ENCODE measurements at regions not wholly inside any gene's neighbourhood (a gene's known extent, or its start where the extent isn't known, plus 50 kb on each side); places are given as distances from the start of the nearest gene placed in this dataset.

GRCh38 chr1:172907834-172908326 is 142.9 kb downstream of the TNFSF18 start:
- H3K9me3 Mint-ChIP-seq = peaks cover 29% of the 10 kb centered on the region
- DNase-seq (ENCODE audit: low spot score) (no peak), ATAC-seq (no peak)
- TF ChIP-seq TCF7 (CRISPR knock-in tag; IDR thresholded peaks at IDR 0.05; ENCODE audit: low read depth) (no peak), ESRRA (CRISPR knock-in tag; IDR thresholded peaks at IDR 0.05; ENCODE audit: borderline replicate concordance) (no peak), CREM (CRISPR knock-in tag; IDR thresholded peaks at IDR 0.05) (no peak)
- TF ChIP-seq, protein P1, sequence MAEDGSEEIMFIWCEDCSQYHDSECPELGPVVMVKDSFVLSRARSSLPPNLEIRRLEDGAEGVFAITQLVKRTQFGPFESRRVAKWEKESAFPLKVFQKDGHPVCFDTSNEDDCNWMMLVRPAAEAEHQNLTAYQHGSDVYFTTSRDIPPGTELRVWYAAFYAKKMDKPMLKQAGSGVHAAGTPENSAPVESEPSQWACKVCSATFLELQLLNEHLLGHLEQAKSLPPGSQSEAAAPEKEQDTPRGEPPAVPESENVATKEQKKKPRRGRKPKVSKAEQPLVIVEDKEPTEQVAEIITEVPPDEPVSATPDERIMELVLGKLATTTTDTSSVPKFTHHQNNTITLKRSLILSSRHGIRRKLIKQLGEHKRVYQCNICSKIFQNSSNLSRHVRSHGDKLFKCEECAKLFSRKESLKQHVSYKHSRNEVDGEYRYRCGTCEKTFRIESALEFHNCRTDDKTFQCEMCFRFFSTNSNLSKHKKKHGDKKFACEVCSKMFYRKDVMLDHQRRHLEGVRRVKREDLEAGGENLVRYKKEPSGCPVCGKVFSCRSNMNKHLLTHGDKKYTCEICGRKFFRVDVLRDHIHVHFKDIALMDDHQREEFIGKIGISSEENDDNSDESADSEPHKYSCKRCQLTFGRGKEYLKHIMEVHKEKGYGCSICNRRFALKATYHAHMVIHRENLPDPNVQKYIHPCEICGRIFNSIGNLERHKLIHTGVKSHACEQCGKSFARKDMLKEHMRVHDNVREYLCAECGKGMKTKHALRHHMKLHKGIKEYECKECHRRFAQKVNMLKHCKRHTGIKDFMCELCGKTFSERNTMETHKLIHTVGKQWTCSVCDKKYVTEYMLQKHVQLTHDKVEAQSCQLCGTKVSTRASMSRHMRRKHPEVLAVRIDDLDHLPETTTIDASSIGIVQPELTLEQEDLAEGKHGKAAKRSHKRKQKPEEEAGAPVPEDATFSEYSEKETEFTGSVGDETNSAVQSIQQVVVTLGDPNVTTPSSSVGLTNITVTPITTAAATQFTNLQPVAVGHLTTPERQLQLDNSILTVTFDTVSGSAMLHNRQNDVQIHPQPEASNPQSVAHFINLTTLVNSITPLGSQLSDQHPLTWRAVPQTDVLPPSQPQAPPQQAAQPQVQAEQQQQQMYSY (CRISPR knock-in tag; IDR thresholded peaks at IDR 0.05) = no peak
- ChIA-PET CTCF (no interaction called here), POLR2A (no interaction called here)
- H3K36me3 Mint-ChIP-seq = peaks cover 16% of the 10 kb centered on the region
- H3K27ac Mint-ChIP-seq = no peak overlapping the region
- peaks cover 7% of the 10 kb centered on the region; the same call in 1 of the 2 replicates for H3K4me1 Mint-ChIP-seq
- H3K4me3 Mint-ChIP-seq = no peak overlapping the region
- H3K27me3 Mint-ChIP-seq (ENCODE audit: low read depth) = no peaks in the 10 kb centered on the region

- no peak for DNase-seq (ENCODE audit: low spot score)
- peaks cover 25% of the 10 kb centered on the region for H3K36me3 Mint-ChIP-seq
- H3K9me3 Mint-ChIP-seq = peaks cover 44% of the 10 kb centered on the region
- ChIA-PET POLR2A (no interaction called here), CTCF (no interaction called here)
- H3K4me1 Mint-ChIP-seq = peaks cover 9% of the 10 kb centered on the region; the same call in 1 of the 2 replicates
- H3K27ac Mint-ChIP-seq = no peak overlapping the region
- peak; percentile 32; the same call in 1 of the 2 replicates for ATAC-seq
- no peaks in the 10 kb centered on the region; the same call in none of the 2 replicates for H3K27me3 Mint-ChIP-seq (ENCODE audit: low read depth)
- no peak overlapping the region for H3K4me3 Mint-ChIP-seq
- TF ChIP-seq STAT6 (CRISPR knock-in tag; conservative IDR thresholded peaks at IDR 0.05; ENCODE audit: low read depth) (no peak), ZBTB21 (CRISPR knock-in tag; IDR thresholded peaks at IDR 0.05; ENCODE audit: borderline replicate concordance) (no peak), ZNF532 (CRISPR knock-in tag; IDR thresholded peaks at IDR 0.05; ENCODE audit: borderline replicate concordance) (no peak), ZBTB43 (CRISPR knock-in tag; IDR thresholded peaks at IDR 0.05) (no peak), SMAD3 (CRISPR knock-in tag; IDR thresholded peaks at IDR 0.05; ENCODE audit: borderline replicate concordance) (no peak), ZNF423 (CRISPR knock-in tag; IDR thresholded peaks at IDR 0.05) (no peak), FOXP4 (CRISPR knock-in tag; IDR thresholded peaks at IDR 0.05) (no peak), AFF4 (CRISPR knock-in tag; IDR thresholded peaks at IDR 0.05; ENCODE audit: borderline replicate concordance) (no peak)
- TF ChIP-seq, protein P2, sequence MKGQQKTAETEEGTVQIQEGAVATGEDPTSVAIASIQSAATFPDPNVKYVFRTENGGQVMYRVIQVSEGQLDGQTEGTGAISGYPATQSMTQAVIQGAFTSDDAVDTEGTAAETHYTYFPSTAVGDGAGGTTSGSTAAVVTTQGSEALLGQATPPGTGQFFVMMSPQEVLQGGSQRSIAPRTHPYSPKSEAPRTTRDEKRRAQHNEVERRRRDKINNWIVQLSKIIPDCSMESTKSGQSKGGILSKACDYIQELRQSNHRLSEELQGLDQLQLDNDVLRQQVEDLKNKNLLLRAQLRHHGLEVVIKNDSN (CRISPR knock-in tag; IDR thresholded peaks at IDR 0.05) = no peak
Measured at GRCh38 chr1:172909606-172910326, 141.0 kb downstream of the TNFSF18 start.
